GM12864 (cell line): ENCODE measurements at regions not wholly inside any gene's neighbourhood (a gene's known extent, or its start where the extent isn't known, plus 50 kb on each side); places are given as distances from the start of the nearest gene placed in this dataset.

ENCODE experiments used
- DNase-seq: peaks from one replicate; pipeline ENCODE4 v3.0.0-alpha.2; 2011; ENCODE audit warnings: low read depth
- H3K4me3 ChIP-seq: 2 replicates; pipeline ENCODE4 v1.5.1; 2011; ENCODE audit warnings: mild to moderate bottlenecking, low read depth, low read length, control low read depth
- CTCF ChIP-seq: IDR thresholded peaks from 2 replicates; pipeline ENCODE4 v1.5.1; 2011; ENCODE audit warnings: low read depth, mild to moderate bottlenecking, moderate library complexity, low read length, control low read depth, inconsistent platforms; ENCODE audit errors: missing control alignments

GRCh38 chr6:56386717-56387116, 139.3 kb upstream of the COL21A1 start:
- H3K4me3 ChIP-seq = no peak overlapping the region
- no peak for TF ChIP-seq CTCF
- no peak for DNase-seq

- no peak overlapping the region for H3K4me3 ChIP-seq
- DNase-seq = no peak
- TF ChIP-seq CTCF = no peak
Measured at GRCh38 chr6:56385981-56386593, 138.7 kb upstream of the COL21A1 start.

GRCh38 chr6:56383160-56383559, 135.8 kb upstream of the COL21A1 start:
- no peak overlapping the region for H3K4me3 ChIP-seq
- DNase-seq = no peak
- TF ChIP-seq CTCF = no peak

GRCh38 chr6:56382416-56382940, 135.1 kb upstream of the COL21A1 start:
- no peak overlapping the region for H3K4me3 ChIP-seq
- no peak for DNase-seq
- no peak for TF ChIP-seq CTCF

- no peak for TF ChIP-seq CTCF
- DNase-seq = no peak
- no peak overlapping the region for H3K4me3 ChIP-seq
Measured at GRCh38 chr6:56381801-56382251, 134.4 kb upstream of the COL21A1 start.

GRCh38 chr6:56380476-56380875, 133.1 kb upstream of the COL21A1 start:
- no peak for TF ChIP-seq CTCF
- H3K4me3 ChIP-seq = no peak overlapping the region
- DNase-seq = no peak

- DNase-seq = no peak
- H3K4me3 ChIP-seq = no peak overlapping the region
- TF ChIP-seq CTCF = no peak
Measured at GRCh38 chr6:56378966-56379585, 131.7 kb upstream of the COL21A1 start.
